Esophagus squamous epithelium (tissue), 5 donors: ENCODE measurements at regions not wholly inside any gene's neighbourhood (a gene's known extent, or its start where the extent isn't known, plus 50 kb on each side); places are given as distances from the start of the nearest gene placed in this dataset.
"Not testable (repeated sequence)": the region's sequence is repeated elsewhere in the genome, so short reads cannot be mapped to it uniquely, and the experiment has no call there.

Experiments
- DNase-seq: peaks from one replicate; lab custom pipeline; 2025; lab: John Stamatoyannopoulos, UW
- H3K27ac ChIP-seq, 4 donors: fragments of 200-600 bp; sonication (generic); one replicate each; pipeline ENCODE4 v1.5.1; 2016 to 2019; ENCODE audit warnings: mild to moderate bottlenecking in 1 of 4
- H3K27me3 ChIP-seq, 4 donors: fragments of 200-600 bp; sonication (generic); 1 replicate in 3 of 4; 2 replicates in 1 of 4; pipeline versions ENCODE4 v1.5.1 to v1.6.0; 2017 to 2021; ENCODE audit warnings: antibody characterized with exemption in 1 of 4
- H3K36me3 ChIP-seq, 3 donors: fragments of 200-600 bp; sonication (generic); one replicate each; pipeline ENCODE4 v1.5.1; 2016 to 2019
- H3K4me1 ChIP-seq, 3 donors: fragments of 200-600 bp; sonication (generic); one replicate each; pipeline ENCODE4 v1.5.1; 2017 to 2019
- H3K4me3 ChIP-seq, 4 donors: fragments of 200-600 bp; sonication (generic); 1 replicate in 3 of 4; 2 replicates in 1 of 4; pipeline ENCODE4 v1.5.1; 2016 to 2019; ENCODE audit warnings: mild to moderate bottlenecking in 2 of 4, moderate library complexity in 1 of 4
- H3K9me3 ChIP-seq, 3 donors: fragments of 200-600 bp; sonication (generic); one replicate each; pipeline ENCODE4 v1.5.1; 2016 to 2019
- CTCF ChIP-seq, 6 experiments: fragments of 450-650 bp in 4 of 6; fragments of 200-600 bp in 2 of 6; sonication (generic) in 2 of 6; IDR thresholded peaks; one replicate each; pipeline ENCODE4 v1.5.1; 2016 to 2019; ENCODE audit warnings: antibody characterized with exemption in 6 of 6, mild to moderate bottlenecking in 4 of 6, moderate library complexity in 4 of 6
- POLR2A ChIP-seq, 4 donors: fragments of 450-650 bp; IDR thresholded peaks; one replicate each; pipeline ENCODE4 v1.6.1; 2017; ENCODE audit warnings: antibody characterized with exemption in 4 of 4, mild to moderate bottlenecking in 4 of 4, moderate library complexity in 3 of 4
- WGBS, 2 donors: methylation state at CpG; one replicate each; pipeline ENCODE4 v1.1.5; 2018; 5-methylcytosine and 5-hydroxymethylcytosine counted together
- intact Hi-C: fragments of 100-400 bp; cut with DNase I; formaldehyde crosslinking; loops from one replicate; pipeline ENCODE4 v1.15.0; 2022
- donor health status: DM: yes; HTN: yes; CAD: no.

GRCh38 chr22:27250418-27250817 lies 551.1 kb downstream of the MN1 start:
- H3K4me1 ChIP-seq, result peaks cover 0 to 7% (median 0%) of the 10 kb centered on the region in 3 donors

GRCh38 chr22:27250886-27251285 lies 550.7 kb downstream of the MN1 start:
- TF ChIP-seq POLR2A (IDR thresholded peaks at IDR 0.05), result no peak
- no peak for TF ChIP-seq CTCF (IDR thresholded peaks at IDR 0.05)
- no peak overlapping the region for H3K27ac ChIP-seq
- no peaks in the 10 kb centered on the region for H3K36me3 ChIP-seq
- H3K27me3 ChIP-seq, result no peaks in the 10 kb centered on the region
- peaks cover 0 to 13% (median 12%) of the 10 kb centered on the region in 3 donors for H3K9me3 ChIP-seq
- DNase-seq, result no peak
- WGBS, 2 donors, result 75 to 97% methylated on average over 4 to 5 of the region's 5 CpGs
- intact Hi-C loops, result no loop called here
- H3K4me3 ChIP-seq, result no peak overlapping the region
- H3K4me1 ChIP-seq, result peaks cover 0 to 7% (median 0%) of the 10 kb centered on the region in 3 donors

More at GRCh38 chr22:27250418-27250817, 551.1 kb downstream of the MN1 start:
- TF ChIP-seq POLR2A (IDR thresholded peaks at IDR 0.05), result no peak
- TF ChIP-seq CTCF (IDR thresholded peaks at IDR 0.05), result no peak
- 83 to 86% methylated on average over 5 of the region's 5 CpGs for WGBS, 2 donors
- H3K27ac ChIP-seq, result no peak overlapping the region
- intact Hi-C loops, result no loop called here
- no peak overlapping the region for H3K4me3 ChIP-seq
- H3K36me3 ChIP-seq, result no peaks in the 10 kb centered on the region
- H3K27me3 ChIP-seq, result no peaks in the 10 kb centered on the region
- DNase-seq, result no peak
- peaks cover 0 to 9% (median 8%) of the 10 kb centered on the region in 3 donors for H3K9me3 ChIP-seq

- DNase-seq, result no peak
- intact Hi-C loops, result no loop called here
- H3K27ac ChIP-seq, result no peak overlapping the region
- H3K4me3 ChIP-seq, result no peak overlapping the region
- peaks cover 0 to 7% (median 0%) of the 10 kb centered on the region in 3 donors for H3K4me1 ChIP-seq
- 83 to 92% methylated on average over 2 of the region's 2 CpGs for WGBS, 2 donors
- no peaks in the 10 kb centered on the region for H3K36me3 ChIP-seq
- peaks cover 0 to 19% (median 16%) of the 10 kb centered on the region in 3 donors for H3K9me3 ChIP-seq
- TF ChIP-seq CTCF (IDR thresholded peaks at IDR 0.05) (no peak), POLR2A (IDR thresholded peaks at IDR 0.05) (no peak)
- H3K27me3 ChIP-seq, result no peaks in the 10 kb centered on the region
Observed at GRCh38 chr22:27251563-27251962, 550.0 kb downstream of the MN1 start.

- H3K27me3 ChIP-seq, result no peaks in the 10 kb centered on the region
- no peak overlapping the region for H3K4me3 ChIP-seq
- WGBS, 2 donors, result 42 to 64% methylated on average over 7 to 9 of the region's 9 CpGs
- no peak overlapping the region for H3K27ac ChIP-seq
- H3K36me3 ChIP-seq, result no peaks in the 10 kb centered on the region
- TF ChIP-seq POLR2A (IDR thresholded peaks at IDR 0.05) (no peak), CTCF (IDR thresholded peaks at IDR 0.05) (no peak)
- peaks cover 0 to 19% (median 16%) of the 10 kb centered on the region in 3 donors for H3K9me3 ChIP-seq
- no peak for DNase-seq
- H3K4me1 ChIP-seq, result peaks cover 0 to 3% (median 0%) of the 10 kb centered on the region in 3 donors
- intact Hi-C loops, result no loop called here
Observed at GRCh38 chr22:27252282-27253049, 549.1 kb downstream of the MN1 start.

GRCh38 chr22:27253108-27253902 lies 548.3 kb downstream of the MN1 start:
- Histone ChIP-seq H3K4me3 (no peak overlapping the region), H3K27ac (no peak overlapping the region), H3K27me3 (no peaks in the 10 kb centered on the region), H3K9me3 (peaks cover 0 to 19% (median 16%) of the 10 kb centered on the region in 3 donors), H3K4me1 (no peaks in the 10 kb centered on the region), H3K36me3 (no peaks in the 10 kb centered on the region)
- DNase-seq, result no peak
- 67 to 88% methylated on average over 9 of the region's 9 CpGs for WGBS, 2 donors
- no peak for TF ChIP-seq POLR2A (IDR thresholded peaks at IDR 0.05)
- no peak for TF ChIP-seq CTCF (IDR thresholded peaks at IDR 0.05)
- intact Hi-C loops, result no loop called here

GRCh38 chr22:27254063-27254462 lies 547.5 kb downstream of the MN1 start:
- intact Hi-C loops, H3K27me3 ChIP-seq, H3K27ac ChIP-seq, H3K36me3 ChIP-seq, DNase-seq, H3K4me1 ChIP-seq, H3K4me3 ChIP-seq: not testable (repeated sequence)
- peaks cover 0 to 19% (median 16%) of the 10 kb centered on the region in 3 donors for H3K9me3 ChIP-seq
- 72 to 80% methylated on average over 2 to 5 of the region's 5 CpGs for WGBS, 2 donors
